ENCODE measurements at regions not wholly inside any gene's neighbourhood (a gene's known extent, or its start where the extent isn't known, plus 50 kb on each side); places are given as distances from the start of the nearest gene placed in this dataset.

DNA sequence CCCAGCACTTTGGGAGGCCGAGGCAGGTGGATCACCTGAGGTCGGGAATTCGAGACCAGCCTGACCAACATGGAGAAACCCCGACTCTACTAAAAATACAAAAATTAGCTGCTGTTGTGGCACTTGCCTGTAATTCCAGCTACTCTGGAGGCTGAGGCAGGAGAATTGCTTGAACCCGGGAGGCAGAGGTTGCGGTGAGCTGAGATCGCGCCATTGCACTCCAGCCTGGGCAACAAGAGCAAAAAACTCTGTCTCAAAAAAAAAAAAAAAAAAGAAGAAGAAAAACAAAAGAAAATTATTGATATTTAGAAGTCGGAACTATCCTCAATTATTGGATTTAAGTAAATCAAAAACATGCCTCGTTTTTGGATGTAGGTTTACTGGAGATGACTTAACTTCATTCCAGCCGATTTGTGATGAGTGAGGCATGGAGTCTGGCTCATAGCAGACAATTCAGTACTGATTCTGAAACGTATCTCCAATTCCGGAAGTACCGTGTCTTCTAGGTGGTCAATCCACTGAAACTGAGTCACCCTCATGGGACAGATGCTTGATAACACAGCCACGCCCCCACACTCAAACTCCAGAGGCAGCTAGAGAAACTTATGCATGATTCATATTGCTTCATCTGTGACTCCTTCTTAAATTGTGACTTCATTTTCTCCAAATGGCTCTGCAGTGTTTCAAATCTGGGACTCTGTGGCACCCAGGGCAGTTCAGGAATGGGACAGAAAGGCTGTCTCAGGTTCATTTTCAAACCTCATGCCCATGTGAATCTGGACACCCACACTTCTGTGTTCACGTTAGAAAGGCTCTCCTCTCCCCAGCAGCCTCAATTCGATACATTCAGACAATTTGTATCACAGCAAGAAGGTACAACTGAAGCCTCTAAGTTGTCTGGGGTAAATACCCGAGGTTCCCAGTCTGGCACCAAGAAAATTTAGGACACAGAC, 110.4 kb upstream of the ARMC2 start:
- peak in 1 of 2 donors; percentile 37 for DNase-seq (ENCODE audit: low spot score in 2 of 2)
- H3K9me3 ChIP-seq = no peaks in the 10 kb centered on the region
- 80 to 81% methylated on average over 18 of the region's 18 CpGs for WGBS, 2 donors
- no peak overlapping the region for H3K4me3 ChIP-seq
- H3K36me3 ChIP-seq = no peaks in the 10 kb centered on the region
- peak overlapping the region in 2 of 4 donors; percentile 46 to 62 for H3K27ac ChIP-seq
- TF ChIP-seq EP300 (IDR thresholded peaks at IDR 0.05) (no peak), POLR2A (IDR thresholded peaks at IDR 0.05) (no peak)
- TF ChIP-seq, protein P1, sequence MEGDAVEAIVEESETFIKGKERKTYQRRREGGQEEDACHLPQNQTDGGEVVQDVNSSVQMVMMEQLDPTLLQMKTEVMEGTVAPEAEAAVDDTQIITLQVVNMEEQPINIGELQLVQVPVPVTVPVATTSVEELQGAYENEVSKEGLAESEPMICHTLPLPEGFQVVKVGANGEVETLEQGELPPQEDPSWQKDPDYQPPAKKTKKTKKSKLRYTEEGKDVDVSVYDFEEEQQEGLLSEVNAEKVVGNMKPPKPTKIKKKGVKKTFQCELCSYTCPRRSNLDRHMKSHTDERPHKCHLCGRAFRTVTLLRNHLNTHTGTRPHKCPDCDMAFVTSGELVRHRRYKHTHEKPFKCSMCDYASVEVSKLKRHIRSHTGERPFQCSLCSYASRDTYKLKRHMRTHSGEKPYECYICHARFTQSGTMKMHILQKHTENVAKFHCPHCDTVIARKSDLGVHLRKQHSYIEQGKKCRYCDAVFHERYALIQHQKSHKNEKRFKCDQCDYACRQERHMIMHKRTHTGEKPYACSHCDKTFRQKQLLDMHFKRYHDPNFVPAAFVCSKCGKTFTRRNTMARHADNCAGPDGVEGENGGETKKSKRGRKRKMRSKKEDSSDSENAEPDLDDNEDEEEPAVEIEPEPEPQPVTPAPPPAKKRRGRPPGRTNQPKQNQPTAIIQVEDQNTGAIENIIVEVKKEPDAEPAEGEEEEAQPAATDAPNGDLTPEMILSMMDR (IDR thresholded peaks at IDR 0.05) = no peak
- peaks cover 0 to 57% (median 8%) of the 10 kb centered on the region in 4 donors for H3K4me1 ChIP-seq
- no peaks in the 10 kb centered on the region for H3K27me3 ChIP-seq

DNA sequence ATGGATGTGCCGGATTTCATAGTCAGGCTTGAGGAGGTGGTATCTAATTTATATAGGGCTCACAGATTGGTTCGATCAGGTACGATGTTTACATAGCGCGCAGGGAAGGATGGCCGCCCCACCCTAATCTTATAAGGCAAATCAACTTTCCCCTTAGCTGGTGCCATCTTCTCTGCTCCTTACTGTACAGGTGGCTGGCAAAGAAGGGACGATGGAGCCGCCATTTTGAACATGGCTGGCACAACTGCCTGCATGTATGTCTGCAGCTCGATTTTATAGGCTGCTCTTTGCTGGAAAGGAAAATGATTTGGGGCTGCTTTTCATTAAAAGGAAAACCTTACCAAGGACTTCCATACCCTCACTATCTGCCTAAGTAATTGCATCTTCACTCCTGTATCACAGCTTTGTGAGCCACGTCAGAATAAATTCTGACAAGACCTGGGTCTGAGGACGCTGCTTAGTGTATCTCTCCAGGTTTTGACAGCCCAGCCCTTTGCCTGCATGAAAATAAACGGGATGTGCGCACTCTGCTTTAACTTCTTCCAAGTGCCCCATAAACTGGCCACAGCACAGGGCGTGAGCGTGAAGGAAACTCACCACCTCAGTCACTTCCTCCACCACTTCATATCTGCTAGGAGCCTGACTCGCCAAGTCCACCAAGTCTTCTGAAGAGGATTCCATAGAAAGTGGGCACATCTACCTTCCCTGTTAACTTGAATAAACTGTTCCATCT, 109.4 kb upstream of the ARMC2 start:
- no peak overlapping the region for H3K4me3 ChIP-seq
- no peak for TF ChIP-seq POLR2A (IDR thresholded peaks at IDR 0.05)
- TF ChIP-seq, protein P1 (IDR thresholded peaks at IDR 0.05) = no peak
- TF ChIP-seq EP300 (IDR thresholded peaks at IDR 0.05) = no peak
- 92 to 93% methylated on average over 16 of the region's 16 CpGs for WGBS, 2 donors
- H3K4me1 ChIP-seq = peaks cover 0 to 67% (median 8%) of the 10 kb centered on the region in 4 donors
- no peaks in the 10 kb centered on the region for H3K36me3 ChIP-seq
- no peaks in the 10 kb centered on the region for H3K9me3 ChIP-seq
- H3K27me3 ChIP-seq = no peaks in the 10 kb centered on the region
- no peak for DNase-seq (ENCODE audit: low spot score in 2 of 2)
- H3K27ac ChIP-seq = peak overlapping the region in 1 of 4 donors; percentile 62

DNA sequence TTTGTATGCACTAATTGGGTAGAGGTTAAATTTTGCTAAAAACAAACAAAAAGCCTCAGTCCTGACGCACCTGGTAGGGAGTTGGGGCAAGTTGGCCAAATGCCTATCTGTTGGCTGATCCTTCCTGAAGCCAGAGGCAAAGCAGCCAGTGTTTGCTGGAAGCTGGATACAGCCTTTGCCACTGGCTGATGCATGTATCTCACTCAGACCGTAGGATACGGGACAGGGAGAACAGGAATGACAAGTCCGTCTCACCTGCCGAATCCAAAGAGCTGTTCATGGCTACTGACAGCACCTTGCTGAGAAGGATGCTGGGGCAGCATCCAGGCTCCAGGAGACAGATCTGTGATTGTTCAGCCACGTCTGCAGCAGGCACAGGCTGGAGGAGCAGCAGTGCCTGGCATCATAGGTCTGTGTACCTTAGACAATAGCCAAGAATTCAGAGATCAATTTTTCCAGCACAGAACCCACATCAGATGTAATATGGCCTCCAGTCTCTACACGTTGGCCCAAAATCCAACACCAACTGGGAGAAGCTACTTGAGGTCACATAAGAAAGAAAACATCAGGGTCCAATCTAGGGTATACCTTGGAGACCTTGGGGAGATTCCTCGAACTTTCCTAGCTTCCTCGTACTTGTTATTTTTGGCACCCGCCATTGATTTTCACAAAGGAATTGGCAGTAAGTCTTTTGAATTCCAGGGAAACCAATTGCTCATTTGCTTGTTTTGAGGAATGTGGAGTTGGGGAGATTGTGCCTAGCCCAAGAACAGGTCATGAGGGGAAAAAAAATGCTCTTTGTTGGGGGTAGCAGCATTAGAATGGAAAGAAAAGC, 108.5 kb upstream of the ARMC2 start:
- TF ChIP-seq POLR2A (IDR thresholded peaks at IDR 0.05) (no peak), EP300 (IDR thresholded peaks at IDR 0.05) (peak in 1 of 2 donors; percentile 31)
- TF ChIP-seq, protein P1 (IDR thresholded peaks at IDR 0.05) = no peak

DNA sequence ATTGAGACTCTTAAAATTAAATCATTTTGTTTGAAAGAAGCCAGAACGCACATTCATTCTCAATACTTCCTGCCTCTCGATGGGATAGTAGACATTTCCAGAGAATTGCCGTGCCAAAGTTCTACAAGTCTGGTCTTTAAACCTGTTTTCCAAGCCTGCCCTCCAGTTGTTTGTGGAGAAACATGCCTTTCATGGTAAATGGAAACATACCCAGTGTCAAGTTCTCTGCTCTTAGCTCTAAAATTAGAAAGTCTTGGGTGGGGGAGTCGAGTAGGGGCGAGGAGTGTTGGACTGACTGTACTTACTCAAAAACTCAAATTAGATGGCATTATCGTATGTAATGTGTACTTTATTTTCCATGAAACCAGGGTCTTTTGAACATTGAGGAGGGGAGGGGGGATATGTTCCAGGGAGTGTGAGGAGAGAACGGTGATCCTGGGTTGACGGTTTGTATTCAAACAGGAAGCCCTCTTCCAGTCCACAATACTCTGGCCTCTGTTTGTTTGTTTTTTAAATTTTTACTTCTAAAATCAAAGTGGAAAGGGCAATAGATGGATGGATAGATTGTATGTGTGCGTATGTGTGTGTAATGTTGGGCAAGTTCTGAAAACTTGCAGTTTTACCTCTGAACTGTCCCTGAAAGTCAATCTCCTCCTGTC, 106.8 kb upstream of the ARMC2 start:
- 62 to 68% methylated on average over 9 of the region's 9 CpGs for WGBS, 2 donors
- TF ChIP-seq EP300 (IDR thresholded peaks at IDR 0.05) (no peak), POLR2A (IDR thresholded peaks at IDR 0.05) (no peak)
- TF ChIP-seq, protein P1 (IDR thresholded peaks at IDR 0.05) = no peak
- no peaks in the 10 kb centered on the region for H3K36me3 ChIP-seq
- H3K27ac ChIP-seq = peak overlapping the region in 1 of 4 donors; percentile 20
- DNase-seq (ENCODE audit: low spot score in 2 of 2) = no peak
- no peaks in the 10 kb centered on the region for H3K27me3 ChIP-seq
- H3K4me3 ChIP-seq = no peak overlapping the region
- H3K4me1 ChIP-seq = peaks cover 0 to 74% (median 8%) of the 10 kb centered on the region in 4 donors
- no peaks in the 10 kb centered on the region for H3K9me3 ChIP-seq

More for the DNA sequence above, 108.5 kb upstream of the ARMC2 start:
- no peak for DNase-seq (ENCODE audit: low spot score in 2 of 2)
- Histone ChIP-seq H3K27me3 (no peaks in the 10 kb centered on the region), H3K4me1 (peaks cover 0 to 75% (median 8%) of the 10 kb centered on the region in 4 donors), H3K27ac (no peak overlapping the region), H3K36me3 (no peaks in the 10 kb centered on the region), H3K4me3 (no peak overlapping the region), H3K9me3 (no peaks in the 10 kb centered on the region)
- WGBS, 2 donors = 76 to 80% methylated on average over 9 to 10 of the region's 10 CpGs
